A673 (cell line): ENCODE measurements at regions not wholly inside any gene's neighbourhood (a gene's known extent, or its start where the extent isn't known, plus 50 kb on each side); places are given as distances from the start of the nearest gene placed in this dataset.

Source experiments
- EZH2 ChIP-seq: fragments of 200-600 bp; sonication (generic); IDR thresholded peaks from 2 replicates; pipeline ENCODE4 v1.6.1; 2017; ENCODE audit warnings: borderline replicate concordance, low read depth, mild to moderate bottlenecking, mixed read lengths, antibody characterized with exemption, low read length; ENCODE audit not compliant: poor library complexity, severe bottlenecking
- TF ChIP-seq, protein P1 (sequence below): fragments of 300-800, 200-600 bp; sonication (generic); conservative IDR thresholded peaks from 2 replicates; pipeline ENCODE4 v1.5.1; 2017; ENCODE audit warnings: low read depth, mild to moderate bottlenecking, antibody characterized with exemption, low read length, moderate library complexity, mixed read lengths

- TF ChIP-seq EZH2 = no peak
- TF ChIP-seq, protein P1, sequence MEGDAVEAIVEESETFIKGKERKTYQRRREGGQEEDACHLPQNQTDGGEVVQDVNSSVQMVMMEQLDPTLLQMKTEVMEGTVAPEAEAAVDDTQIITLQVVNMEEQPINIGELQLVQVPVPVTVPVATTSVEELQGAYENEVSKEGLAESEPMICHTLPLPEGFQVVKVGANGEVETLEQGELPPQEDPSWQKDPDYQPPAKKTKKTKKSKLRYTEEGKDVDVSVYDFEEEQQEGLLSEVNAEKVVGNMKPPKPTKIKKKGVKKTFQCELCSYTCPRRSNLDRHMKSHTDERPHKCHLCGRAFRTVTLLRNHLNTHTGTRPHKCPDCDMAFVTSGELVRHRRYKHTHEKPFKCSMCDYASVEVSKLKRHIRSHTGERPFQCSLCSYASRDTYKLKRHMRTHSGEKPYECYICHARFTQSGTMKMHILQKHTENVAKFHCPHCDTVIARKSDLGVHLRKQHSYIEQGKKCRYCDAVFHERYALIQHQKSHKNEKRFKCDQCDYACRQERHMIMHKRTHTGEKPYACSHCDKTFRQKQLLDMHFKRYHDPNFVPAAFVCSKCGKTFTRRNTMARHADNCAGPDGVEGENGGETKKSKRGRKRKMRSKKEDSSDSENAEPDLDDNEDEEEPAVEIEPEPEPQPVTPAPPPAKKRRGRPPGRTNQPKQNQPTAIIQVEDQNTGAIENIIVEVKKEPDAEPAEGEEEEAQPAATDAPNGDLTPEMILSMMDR = no peak
Observed at GRCh38 chr5:130282049-130282448, 377.8 kb downstream of the CHSY3 start.
